ENCODE measurements at regions not wholly inside any gene's neighbourhood (a gene's known extent, or its start where the extent isn't known, plus 50 kb on each side); places are given as distances from the start of the nearest gene placed in this dataset.
"Not testable (repeated sequence)": the region's sequence is repeated elsewhere in the genome, so short reads cannot be mapped to it uniquely, and the experiment has no call there.

DNA sequence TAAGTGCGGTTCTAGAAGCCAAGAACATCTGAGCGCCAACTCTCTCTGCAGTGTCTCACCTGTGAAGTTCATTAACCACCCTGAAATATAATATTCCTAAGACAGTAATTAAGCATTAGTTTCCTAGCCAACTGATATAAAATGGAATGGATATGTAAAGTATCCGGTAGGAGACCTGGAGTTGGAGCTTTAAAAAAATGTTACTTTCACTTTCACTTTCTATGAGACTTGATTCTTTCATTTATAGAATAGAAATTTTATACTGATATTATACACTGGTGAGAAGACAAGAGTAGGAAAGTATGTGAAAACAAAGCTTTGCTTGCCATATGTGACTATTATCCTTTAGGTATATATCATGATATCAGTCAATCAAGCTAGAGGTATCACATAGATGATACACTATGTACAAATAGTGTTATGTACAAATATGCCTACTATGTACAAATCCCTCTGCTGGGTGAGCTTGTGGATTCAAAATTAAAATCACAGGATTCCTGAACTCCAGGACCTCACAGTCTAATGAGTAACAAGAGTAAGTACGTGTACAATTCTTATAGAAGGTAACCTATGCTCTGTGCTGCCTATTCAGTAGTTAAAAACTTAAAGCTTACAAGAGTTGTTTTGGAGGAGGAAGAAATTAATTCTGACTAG is 934.2 kb downstream of the TTLL7 start:
- DNase-seq: no peak

DNA sequence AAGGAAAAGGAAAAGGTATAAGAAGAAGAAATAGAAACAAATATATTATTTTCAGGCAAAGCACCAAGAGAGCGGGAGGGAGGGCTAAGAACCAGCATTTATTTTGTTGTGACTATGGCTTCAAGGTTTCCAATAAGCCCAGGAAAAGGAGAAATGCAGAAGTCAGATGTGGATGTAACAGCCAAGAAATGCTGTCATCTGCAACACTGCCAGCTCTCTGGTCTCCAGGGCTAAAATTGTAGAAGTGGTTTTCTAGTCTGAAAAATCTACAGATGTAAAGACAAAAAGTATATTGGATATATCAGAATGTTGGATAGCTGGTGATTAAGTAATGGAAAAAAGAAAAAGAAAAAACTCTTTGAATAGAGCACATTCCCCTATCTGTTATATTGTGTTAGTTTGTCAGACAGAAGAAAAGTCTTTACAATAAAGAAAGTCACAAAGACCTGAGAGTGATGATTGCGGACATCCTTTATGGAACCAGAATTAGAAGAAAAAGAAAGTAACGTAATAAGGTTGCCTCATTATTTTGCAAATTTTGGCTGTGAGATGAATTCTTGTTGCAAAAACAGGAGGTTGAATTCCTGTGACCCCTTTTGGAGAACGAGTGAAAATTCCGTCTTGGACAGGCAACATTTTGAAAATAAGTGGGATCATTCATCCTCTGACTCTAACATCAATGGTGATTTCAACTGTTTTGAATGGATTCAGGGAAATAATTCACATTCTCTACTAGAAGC is 938.1 kb downstream of the TTLL7 start:
- DNase-seq: no peak

DNA sequence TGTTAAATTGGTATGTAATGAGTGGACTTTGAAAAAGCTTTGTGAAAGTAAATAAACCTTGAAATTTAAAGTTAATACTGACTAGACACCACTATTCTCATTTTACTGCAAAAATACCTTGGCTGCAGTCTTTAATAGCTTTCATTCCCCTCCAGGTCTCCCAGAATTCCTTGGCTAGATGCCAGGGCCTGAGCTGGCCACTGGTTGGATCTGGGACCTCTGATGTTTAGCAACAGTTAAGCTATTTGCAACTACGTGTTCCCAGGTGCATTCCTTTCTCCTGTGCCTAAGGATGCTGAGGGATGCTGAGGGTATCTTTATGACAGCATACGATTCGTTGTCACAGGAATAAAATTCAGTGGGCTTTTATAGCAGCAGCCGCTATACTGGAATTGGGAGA is 938.7 kb downstream of the TTLL7 start:
- DNase-seq: no peak

DNA sequence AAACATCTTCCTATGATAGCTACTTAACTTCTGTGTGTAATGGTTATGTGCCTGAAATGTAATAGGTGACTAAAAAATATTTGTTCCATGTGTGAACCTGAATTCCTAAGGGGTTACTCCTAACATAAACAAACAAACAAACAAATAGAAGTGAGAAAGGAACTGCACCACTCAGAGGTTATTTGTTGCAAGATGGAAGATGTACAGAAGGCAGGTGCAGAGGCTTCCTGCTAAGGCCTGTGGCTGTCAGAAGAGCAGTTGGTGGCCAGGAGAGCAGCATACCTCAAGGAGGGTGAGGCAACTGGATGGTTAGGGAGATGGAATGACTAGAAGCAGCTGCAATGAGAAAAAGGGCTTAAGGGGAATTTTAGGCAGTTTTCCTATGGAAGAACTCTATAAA is 940.6 kb downstream of the TTLL7 start:
- DNase-seq: no peak

DNA sequence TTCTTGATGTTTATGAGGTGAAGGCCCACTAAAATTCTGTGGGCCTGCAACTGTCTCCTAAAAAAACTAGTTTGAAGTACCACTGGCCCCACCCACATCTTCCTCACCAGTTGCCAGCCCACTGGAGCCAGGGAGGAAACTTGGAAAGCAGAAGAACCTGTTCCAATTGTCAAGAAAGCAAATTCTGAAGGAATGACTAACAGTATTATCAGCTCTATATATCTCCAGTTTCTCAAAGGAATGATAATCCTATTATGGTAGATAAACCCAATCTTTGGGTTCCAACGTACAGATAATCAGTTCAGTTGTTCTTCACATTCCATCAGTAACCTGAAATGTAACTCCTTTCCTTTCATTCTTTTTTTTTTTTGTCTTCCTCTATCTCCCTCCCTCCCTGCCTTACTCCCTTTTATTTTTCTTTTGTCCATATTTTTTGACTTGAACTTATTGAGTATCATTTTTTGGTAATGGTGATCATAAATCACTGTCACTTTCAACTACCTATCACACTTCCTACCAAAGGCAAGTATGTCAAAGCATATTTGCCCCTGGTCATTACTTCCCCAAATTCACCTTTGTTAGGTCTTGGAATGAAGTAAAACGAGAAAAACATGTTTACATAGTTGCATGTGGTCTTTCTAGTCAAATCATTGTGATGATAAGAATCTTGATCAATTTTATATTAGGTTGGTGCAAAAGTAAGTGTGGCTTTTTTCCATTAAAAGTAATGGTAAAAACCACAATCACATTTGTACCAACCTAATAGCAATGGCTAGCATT is 943.4 kb downstream of the TTLL7 start:
- DNase-seq: no peak

DNA sequence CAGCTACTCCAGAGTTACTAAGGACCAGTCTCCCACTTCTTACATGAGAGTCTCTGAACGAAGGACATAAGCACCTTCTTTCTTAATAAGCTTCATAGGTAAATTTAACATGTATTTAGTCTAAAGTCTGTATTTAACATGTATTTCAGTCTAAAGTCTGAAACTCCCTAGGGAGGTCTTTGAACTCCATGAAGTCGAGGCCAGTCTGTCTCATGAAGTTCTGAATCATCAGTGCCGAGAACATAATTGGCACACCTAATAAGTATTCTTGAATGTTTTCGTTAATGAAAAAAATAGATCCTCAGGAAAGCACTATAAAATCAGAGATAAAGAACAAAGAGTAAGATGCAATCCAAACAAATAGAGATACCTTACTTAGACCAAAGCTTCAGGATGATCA is 945.5 kb downstream of the TTLL7 start:
- no peak for DNase-seq

DNA sequence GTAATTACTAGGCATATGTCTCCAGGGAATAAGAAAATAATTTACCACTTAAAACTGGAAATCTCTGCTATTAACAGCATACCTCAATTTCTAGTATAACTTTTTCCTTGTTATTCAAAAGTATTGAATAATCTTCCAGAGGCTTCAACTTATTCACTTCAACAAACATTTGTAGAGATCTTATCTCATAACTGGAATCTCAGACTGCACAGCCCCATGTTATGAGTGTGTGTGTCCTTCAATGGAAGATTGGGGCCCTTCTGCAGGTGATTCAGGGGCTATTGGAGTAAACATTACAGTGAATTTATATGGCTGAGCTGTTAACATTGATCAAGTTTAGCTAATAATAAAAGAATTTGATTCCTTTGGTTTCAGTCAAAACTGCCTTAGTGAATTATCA is 946.1 kb downstream of the TTLL7 start:
- no peak for DNase-seq

DNA sequence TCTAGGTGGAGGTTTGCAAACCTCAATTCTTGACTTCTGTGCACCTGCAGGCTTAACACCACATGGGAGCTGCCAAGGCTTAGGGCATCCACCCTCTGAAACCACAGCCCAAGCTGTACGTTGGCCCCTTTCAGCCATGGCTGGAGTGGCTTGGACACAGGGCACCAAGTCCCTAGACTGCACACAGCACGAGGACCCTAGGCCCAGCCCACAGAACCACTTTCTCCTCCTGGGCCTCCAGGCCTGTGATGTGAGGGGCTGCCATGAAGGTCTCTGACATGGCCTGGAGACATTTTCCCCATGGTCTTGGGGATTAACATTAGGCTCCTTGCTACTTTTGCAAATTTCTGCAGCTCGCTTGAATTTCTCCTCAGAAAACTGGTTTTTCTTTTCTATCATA is 947.9 kb downstream of the TTLL7 start:
- not testable (repeated sequence) for DNase-seq

DNA sequence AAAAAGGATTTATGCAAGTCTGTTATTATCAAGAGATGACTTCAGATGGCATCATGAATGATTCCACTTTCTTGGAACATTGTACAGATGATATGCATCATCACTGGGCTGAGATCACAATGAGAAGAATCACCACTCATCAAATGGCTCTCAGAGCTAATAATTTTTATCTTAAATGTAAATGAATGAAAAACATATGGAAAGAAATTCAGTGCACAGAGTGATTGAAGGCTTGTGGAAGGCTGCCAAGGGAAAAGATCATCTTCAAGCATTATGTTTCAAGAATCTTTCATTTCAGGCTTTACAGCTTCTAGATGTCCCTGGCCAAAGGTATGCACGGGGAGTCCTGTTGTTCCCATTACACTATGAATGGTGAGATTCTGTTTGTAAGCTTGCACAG is 955.7 kb downstream of the TTLL7 start:
- no peak for DNase-seq

DNA sequence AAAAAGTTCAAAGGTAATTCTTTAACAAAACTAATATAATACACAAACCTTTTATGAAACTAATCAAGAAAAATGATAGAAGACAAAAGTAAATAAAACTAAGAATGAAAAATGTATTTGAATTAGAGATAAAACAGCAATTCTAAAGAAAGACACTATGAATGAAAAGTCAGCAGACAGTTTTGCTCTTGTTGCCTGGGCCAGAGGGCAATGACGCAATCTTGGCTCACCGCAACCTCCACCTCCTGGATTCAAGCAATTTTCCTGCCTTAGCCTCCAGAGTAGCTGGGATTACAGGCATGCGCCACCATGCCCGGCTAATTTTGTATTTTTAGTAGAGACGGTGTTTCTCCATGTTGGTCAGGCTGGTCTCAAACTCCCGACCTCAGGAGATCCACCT is 959.8 kb downstream of the TTLL7 start:
- DNase-seq: not testable (repeated sequence)

DNA sequence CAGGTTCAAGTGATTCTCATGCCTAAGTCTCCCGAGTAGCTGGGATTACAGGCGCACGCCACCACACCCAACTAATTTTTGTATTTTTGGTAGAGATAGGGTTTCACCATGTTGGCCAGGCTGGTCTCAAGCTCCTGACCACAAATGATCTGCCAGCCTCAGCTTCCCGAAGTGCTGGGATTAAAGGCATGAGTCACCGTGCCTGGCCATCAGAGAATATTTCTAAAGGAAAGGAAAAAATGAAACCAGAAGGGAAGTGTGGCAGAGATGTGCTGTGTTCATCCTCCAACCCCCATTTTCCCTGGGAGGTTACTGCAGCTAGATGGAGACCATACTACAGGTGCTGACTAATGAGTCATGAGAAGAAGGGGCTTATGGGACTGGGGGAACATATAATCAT is 964.1 kb downstream of the TTLL7 start:
- DNase-seq: no peak

DNA sequence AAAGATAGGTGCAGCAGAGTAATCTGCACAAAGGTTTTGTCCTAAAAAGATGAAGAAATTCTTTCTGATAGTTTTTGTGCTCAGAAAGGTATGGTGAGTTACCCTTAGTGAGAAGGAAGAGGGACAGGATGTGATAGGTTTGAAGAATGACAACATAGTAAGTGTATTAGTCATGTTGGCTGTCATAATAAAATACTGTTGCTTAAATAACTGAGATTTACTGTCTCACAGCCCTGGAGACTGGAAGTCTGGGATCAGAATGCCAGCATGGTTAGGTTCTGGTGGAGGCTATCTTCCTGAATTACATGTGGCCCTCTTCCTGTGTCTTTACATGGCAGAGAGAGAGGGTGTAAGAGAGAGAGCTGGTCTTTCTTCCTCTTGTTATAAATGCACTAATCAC is 965.2 kb downstream of the TTLL7 start:
- DNase-seq: no peak

DNA sequence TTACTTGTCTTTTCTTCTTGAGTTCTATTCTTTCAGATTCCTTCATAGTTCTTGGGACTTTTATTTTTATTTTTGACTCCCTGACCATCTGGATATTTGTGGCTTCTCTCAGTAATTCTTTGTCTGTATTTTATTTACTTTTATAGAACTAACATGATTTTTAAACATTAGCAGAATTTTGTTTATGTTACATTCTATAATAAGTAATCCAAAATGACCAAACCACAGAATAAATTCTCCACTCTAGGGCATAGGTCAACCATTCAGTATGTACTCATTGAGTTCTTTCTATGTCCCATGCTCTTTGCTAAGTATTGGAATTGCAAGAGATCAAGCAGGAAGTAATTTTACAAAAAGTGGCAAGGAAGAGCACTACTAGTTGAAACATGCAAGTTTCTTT is 969.0 kb downstream of the TTLL7 start:
- DNase-seq: no peak

DNA sequence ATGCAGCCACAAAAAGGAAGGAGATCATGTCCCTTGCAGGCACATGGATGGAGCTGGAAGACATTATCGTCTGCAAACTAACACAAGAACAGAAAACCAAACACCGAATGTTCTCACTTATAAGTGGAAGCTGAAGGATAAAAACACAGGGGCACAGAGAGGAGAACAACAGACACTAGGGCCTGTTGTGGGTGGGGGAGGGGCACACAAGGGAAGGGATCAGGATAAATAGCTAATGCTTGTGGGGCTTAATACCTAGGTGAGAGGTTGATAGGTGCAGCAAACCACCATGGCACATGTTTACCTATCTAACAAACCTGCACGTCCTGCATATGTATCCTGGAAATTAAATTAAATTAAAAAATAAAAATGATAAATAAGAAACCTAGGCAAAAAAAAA is 969.9 kb downstream of the TTLL7 start:
- no peak for DNase-seq

DNA sequence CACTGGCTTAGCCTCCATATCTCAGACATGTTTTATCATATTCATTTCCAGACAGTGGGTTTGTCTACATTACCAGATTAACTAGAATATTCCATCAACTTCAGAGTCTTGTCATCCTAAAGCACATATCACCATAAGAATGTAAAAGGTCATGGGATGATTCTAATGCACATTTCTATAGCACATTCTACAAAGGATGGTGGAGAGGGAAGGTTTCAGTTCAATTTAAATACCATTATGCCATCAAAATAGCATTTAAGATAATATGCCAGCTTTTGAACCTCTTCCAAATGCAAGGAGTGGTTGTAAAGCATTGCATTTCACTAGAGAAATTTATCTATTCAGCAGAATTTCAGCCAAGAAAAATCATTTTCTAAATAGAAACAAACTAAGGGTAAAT is 970.5 kb downstream of the TTLL7 start:
- no peak for DNase-seq

DNA sequence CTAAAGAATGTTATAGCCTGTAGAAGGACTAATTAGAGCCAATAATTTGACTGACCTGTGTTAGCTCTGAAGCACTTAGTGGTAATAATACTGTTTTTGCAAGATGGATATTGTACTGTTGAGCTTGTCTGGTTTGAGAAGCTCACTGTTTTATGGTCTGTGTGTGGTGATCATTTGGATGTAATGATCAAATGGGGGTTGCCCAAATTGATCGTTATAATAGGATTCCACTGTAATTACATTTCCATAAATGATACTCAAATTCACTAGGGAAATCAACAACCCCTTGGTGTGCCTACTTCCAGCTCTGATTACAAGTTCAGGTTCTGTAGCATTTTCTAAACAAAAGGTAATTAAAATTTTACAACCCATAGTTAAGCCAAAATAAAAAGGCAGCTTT is 971.4 kb downstream of the TTLL7 start:
- DNase-seq: no peak

DNA sequence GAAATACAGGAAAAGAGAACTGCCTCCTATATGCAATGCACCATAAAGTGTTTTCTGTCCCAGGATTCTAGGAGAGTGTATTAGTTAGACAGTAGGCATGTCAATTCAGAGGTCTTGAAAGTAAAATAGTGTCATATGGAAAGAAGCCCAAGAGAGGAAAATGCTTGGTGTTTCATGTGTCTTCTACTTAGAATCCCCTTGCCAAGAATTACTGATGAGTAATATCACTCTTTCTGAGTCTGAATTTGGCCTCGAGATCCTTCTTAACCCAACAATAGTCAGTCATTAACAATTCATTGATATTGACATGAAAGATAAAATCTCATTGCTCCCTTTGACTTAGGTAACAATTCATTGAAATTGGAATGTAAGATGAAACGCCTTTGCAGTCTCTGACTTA is 972.2 kb downstream of the TTLL7 start:
- DNase-seq: no peak

DNA sequence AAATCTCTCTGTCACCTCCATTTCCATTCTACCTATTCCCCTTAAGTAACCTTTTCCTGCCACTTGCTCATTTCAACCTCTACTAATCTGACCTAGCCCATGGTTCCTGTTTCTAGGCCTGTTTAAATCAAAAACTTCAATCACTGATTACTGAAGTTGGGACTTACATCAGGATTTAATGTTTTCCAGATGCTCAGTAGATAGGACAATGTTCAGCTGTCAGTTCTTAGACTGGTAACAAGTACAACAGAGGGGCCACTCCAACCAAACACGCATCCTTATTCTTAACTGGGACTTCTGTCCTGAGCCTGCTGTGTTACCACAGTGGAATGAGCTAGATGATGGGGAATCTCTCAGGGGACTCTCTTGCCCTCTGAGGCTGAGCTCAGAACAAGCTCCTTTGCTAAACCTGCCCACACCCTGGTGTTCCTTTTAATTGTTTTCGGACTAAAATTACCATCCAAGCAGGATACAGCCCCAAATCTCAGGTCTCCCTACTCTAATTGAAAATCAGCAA is 974.6 kb downstream of the TTLL7 start:
- DNase-seq: no peak

DNA sequence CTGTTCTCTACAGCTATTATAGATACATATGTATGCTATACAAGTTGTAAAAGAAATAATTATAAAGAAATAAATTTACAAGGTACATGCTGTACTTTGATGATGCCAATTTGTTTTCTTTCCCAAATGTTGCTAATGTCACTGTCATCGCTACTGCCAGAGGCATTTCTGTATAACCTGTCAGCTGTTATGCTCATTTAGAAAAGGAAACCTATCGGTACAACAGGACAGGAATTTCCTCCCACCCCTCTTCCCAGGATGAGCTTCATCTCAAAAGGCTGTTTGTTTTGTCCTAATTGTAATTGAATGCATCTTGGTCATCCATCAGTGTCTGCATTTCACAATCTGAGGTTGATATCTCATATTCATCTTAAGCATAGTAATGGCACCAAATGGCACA is 975.7 kb downstream of the TTLL7 start:
- no peak for DNase-seq

DNA sequence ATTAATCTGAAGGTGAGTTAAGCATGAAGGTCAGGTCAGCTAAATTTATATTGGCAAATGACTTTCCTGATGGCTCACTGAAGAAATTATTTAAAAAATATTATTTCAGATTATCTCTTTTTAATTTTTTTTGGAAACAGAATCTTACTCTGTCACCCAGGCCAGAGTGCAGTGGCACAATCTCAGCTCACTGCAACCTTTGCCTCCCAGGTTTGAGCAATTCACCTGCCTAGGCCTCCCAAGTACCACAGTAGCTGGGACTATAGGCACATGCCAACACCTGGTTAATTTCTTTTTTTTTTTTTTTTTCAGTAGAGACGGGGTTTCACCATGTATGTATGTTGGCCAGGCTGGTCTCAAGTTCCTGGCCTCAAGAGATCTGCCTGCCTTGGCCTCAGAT is 976.7 kb downstream of the TTLL7 start:
- no peak for DNase-seq

DNA sequence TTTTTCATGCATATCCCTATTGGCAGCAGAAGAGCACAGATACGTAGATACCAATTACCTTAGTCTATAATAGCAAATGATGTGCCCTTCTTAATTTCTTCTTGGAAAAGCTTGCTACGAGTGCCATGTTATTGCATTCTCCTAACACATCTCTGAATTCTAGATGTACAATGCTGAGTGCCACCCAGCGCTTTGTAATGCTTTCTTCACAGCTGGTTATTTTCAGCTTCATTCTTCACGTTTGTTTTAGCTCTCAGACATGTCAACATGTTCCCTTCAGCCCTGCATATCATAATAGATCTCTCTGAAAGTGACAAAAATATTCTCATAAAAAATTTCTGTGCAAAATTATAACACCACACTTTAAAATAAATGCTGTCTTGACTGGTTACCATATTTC is 981.2 kb downstream of the TTLL7 start:
- DNase-seq: no peak

DNA sequence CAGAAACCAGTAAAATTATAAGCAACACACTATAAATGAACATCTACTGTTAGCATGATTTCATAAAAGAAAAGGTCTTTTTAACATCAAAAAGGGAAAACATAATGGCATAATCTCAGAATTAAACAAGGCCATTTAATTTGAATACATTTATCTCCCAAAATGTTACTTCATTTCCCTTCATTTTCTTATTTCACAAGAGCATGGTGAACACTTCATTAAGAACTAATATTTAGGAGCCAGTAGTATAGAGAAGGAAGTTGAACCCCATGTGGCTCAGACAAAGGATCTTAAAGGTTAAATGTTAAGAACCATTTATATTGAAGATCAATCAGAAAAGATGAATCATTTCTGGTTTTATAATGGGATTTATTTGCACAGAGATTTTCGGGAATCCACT is 981.7 kb downstream of the TTLL7 start:
- no peak for DNase-seq

DNA sequence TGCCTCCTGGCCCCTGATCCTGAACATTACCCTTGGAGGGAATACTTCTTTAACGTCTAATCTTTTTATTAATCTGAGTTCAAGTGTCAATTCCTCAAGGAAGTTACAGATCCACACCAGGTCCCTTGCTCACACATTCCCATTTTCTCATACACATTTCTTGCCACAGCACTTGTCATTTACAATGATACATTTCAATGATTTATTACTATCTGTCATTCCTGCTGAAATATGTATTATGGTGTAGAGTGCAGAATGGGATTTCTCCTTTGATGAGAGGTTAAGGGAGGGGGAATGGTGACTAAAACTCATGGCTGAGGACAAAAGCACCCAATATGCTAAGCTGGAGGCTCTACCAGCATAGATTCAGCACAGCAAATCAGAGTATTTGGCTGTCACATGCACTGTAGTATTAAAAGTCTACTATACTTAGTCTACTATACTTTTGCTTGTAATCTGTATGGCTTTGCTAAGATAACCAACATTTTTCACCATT is 982.5 kb downstream of the TTLL7 start:
- no peak for DNase-seq

DNA sequence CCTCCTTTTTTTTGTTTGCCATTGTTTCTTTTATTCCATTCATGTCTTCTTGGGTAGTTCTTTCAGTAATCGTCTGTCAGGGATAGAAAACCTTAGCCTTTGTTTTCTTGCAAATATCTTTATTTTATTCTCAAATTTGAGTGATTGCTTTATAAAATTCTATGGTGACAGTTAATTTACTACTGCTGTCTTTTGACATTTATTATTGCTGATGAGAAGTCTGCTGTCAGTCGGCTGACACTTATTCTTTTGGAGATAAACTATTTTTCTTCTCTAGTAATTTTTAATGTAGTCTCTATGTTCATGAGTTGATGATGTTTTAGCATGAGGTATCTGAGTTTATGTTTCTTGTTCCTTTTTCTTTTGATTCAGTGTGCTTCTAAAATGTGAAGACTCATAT is 983.8 kb downstream of the TTLL7 start:
- no peak for DNase-seq
